SIG-M5 (cell line): ENCODE measurements at regions not wholly inside any gene's neighbourhood (a gene's known extent, or its start where the extent isn't known, plus 50 kb on each side); places are given as distances from the start of the nearest gene placed in this dataset.
"Not testable (repeated sequence)": the region's sequence is repeated elsewhere in the genome, so short reads cannot be mapped to it uniquely, and the experiment has no call there.

Source experiments
- DNase-seq: peaks from one replicate; lab custom pipeline; 2025; lab: John Stamatoyannopoulos, UW

- DNase-seq, result no peak
Measured at GRCh38 chr2:182595650-182596049, 120.4 kb upstream of the DNAJC10 start.

- no peak for DNase-seq
Measured at GRCh38 chr2:182597570-182598295, 118.3 kb upstream of the DNAJC10 start.

GRCh38 chr2:182598626-182599025 is 117.4 kb upstream of the DNAJC10 start:
- no peak for DNase-seq

- no peak for DNase-seq
Measured at GRCh38 chr2:182605166-182605565, 110.9 kb upstream of the DNAJC10 start.

GRCh38 chr2:182606728-182607681 is 109.1 kb upstream of the DNAJC10 start:
- no peak for DNase-seq

- DNase-seq, result no peak
Measured at GRCh38 chr2:182608181-182608845, 107.7 kb upstream of the DNAJC10 start.

GRCh38 chr2:182609005-182609404 is 107.1 kb upstream of the DNAJC10 start:
- DNase-seq, result not testable (repeated sequence)

- no peak for DNase-seq
Measured at GRCh38 chr2:182610231-182610630, 105.8 kb upstream of the DNAJC10 start.

GRCh38 chr2:182611009-182611408 is 105.0 kb upstream of the DNAJC10 start:
- DNase-seq, result no peak

GRCh38 chr2:182615036-182615435 is 101.0 kb upstream of the DNAJC10 start:
- no peak for DNase-seq

GRCh38 chr2:182616471-182617393 is 99.3 kb upstream of the DNAJC10 start:
- no peak for DNase-seq

GRCh38 chr2:182618672-182619079 is 97.4 kb upstream of the DNAJC10 start:
- DNase-seq, result no peak

- no peak for DNase-seq
Measured at GRCh38 chr2:182619276-182619675, 96.8 kb upstream of the DNAJC10 start.

GRCh38 chr2:182621191-182621590 is 94.9 kb upstream of the DNAJC10 start:
- no peak for DNase-seq

GRCh38 chr2:182621810-182622209 is 94.2 kb upstream of the DNAJC10 start:
- DNase-seq, result no peak

- no peak for DNase-seq
Measured at GRCh38 chr2:182622231-182622630, 93.8 kb upstream of the DNAJC10 start.

- no peak for DNase-seq
Measured at GRCh38 chr2:182625814-182626213, 90.2 kb upstream of the DNAJC10 start.

- DNase-seq, result no peak
Measured at GRCh38 chr2:182628916-182629315, 87.1 kb upstream of the DNAJC10 start.

- no peak for DNase-seq
Measured at GRCh38 chr2:182630207-182630606, 85.8 kb upstream of the DNAJC10 start.

- no peak for DNase-seq
Measured at GRCh38 chr2:182631299-182631698, 84.8 kb upstream of the DNAJC10 start.

GRCh38 chr2:182634386-182634785 is 81.7 kb upstream of the DNAJC10 start:
- DNase-seq, result no peak
